GM23338 (cell line): ENCODE measurements at regions not wholly inside any gene's neighbourhood (a gene's known extent, or its start where the extent isn't known, plus 50 kb on each side); places are given as distances from the start of the nearest gene placed in this dataset.

ENCODE experiments used
- ATAC-seq: fragments of 200-7000 bp; cut with Tn5 transposase; 3 replicates; pipeline ENCODE4 v1.9.1; 2020
- DNase-seq: peaks from one replicate; pipeline ENCODE4 v3.0.0-alpha.2; 2015; ENCODE audit warnings: low spot score
- H2AFZ ChIP-seq: fragments of 200-600 bp; sonication (generic); 2 replicates; pipeline ENCODE4 v1.8.0; 2016; ENCODE audit warnings: antibody characterized with exemption, mild to moderate bottlenecking, moderate library complexity
- H3F3A ChIP-seq: fragments of 200-600 bp; sonication (generic); replicated peaks from 2 replicates; pipeline ENCODE4 v1.8.0; 2017; ENCODE audit warnings: antibody characterized with exemption, mixed run types, low read depth
- H3K27ac ChIP-seq: fragments of 200-600 bp; sonication (generic); 2 replicates; pipeline ENCODE4 v1.6.1; 2016; ENCODE audit warnings: low read depth
- H3K27me3 ChIP-seq: fragments of 200-600 bp; sonication (generic); 2 replicates; pipeline ENCODE4 v1.8.0; 2016; ENCODE audit warnings: mild to moderate bottlenecking, mixed run types, moderate library complexity; ENCODE audit not compliant: insufficient read depth
- H3K36me3 ChIP-seq: fragments of 200-600 bp; sonication (generic); 2 replicates; pipeline ENCODE4 v1.8.0; 2016; ENCODE audit warnings: mild to moderate bottlenecking; ENCODE audit not compliant: insufficient read depth
- H3K4me1 ChIP-seq: fragments of 200-600 bp; sonication (generic); 2 replicates; pipeline ENCODE4 v1.8.0; 2016; ENCODE audit warnings: mild to moderate bottlenecking, moderate library complexity; ENCODE audit not compliant: insufficient read depth
- H3K4me2 ChIP-seq: fragments of 200-600 bp; sonication (generic); 2 replicates; pipeline ENCODE4 v1.7.1; 2017; ENCODE audit warnings: mixed run types
- H3K4me3 ChIP-seq: fragments of 200-600 bp; sonication (generic); 2 replicates; pipeline ENCODE4 v1.6.1; 2016; ENCODE audit warnings: mixed run types
- H3K79me2 ChIP-seq: fragments of 200-600 bp; sonication (generic); replicated peaks from 2 replicates; pipeline ENCODE4 v1.8.0; 2017; ENCODE audit warnings: mild to moderate bottlenecking; ENCODE audit not compliant: insufficient read depth
- H3K9me2 ChIP-seq: fragments of 200-600 bp; sonication (generic); 2 replicates; pipeline ENCODE4 v1.8.0; 2017; ENCODE audit not compliant: insufficient read depth
- H4K20me1 ChIP-seq: fragments of 200-600 bp; sonication (generic); replicated peaks from 2 replicates; pipeline ENCODE4 v1.8.0; 2017; ENCODE audit warnings: mild to moderate bottlenecking; ENCODE audit not compliant: insufficient read depth
- H3K27ac Mint-ChIP-seq: 2 replicates; pipeline ENCODE4 v1.8.0; 2020; ENCODE audit warnings: inconsistent platforms, mild to moderate bottlenecking, moderate library complexity, mixed read lengths
- H3K27me3 Mint-ChIP-seq: 3 replicates; pipeline ENCODE4 v1.8.0; 2022; ENCODE audit warnings: low read depth, mild to moderate bottlenecking, moderate library complexity, mixed read lengths, inconsistent platforms; ENCODE audit not compliant: insufficient read depth, poor library complexity
- H3K36me3 Mint-ChIP-seq: 3 replicates; pipeline ENCODE4 v1.8.0; 2021; ENCODE audit warnings: low read depth, mild to moderate bottlenecking, inconsistent platforms, moderate library complexity, mixed read lengths
- H3K4me1 Mint-ChIP-seq: 3 replicates; pipeline ENCODE4 v1.8.0; 2020; ENCODE audit warnings: mild to moderate bottlenecking, inconsistent platforms, mixed read lengths
- H3K4me3 Mint-ChIP-seq: 3 replicates; pipeline ENCODE4 v1.8.0; 2021; ENCODE audit warnings: moderate library complexity, mild to moderate bottlenecking, inconsistent platforms, mixed read lengths
- H3K9me3 Mint-ChIP-seq: 3 replicates; pipeline ENCODE4 v1.8.0; 2020; ENCODE audit warnings: moderate library complexity, mild to moderate bottlenecking, inconsistent platforms, mixed read lengths
- CREB1 ChIP-seq: fragments of 250-450 bp; sonication (Bioruptor Pico); IDR thresholded peaks from 2 replicates; pipeline ENCODE4 v1.5.0; 2020; ENCODE audit warnings: low read depth, mild to moderate bottlenecking, moderate library complexity
- ETS1 ChIP-seq: IDR thresholded peaks from 2 replicates; pipeline ENCODE4 v1.6.1; 2016; ENCODE audit warnings: antibody characterized with exemption
- EZH2 ChIP-seq: fragments of 200-600 bp; sonication (generic); IDR thresholded peaks from one replicate; pipeline ENCODE4 v1.8.0; 2017; ENCODE audit warnings: antibody characterized with exemption, mild to moderate bottlenecking, low read depth; ENCODE audit not compliant: unreplicated experiment
- EZH2phosphoT487 ChIP-seq: fragments of 200-600 bp; sonication (generic); IDR thresholded peaks from one replicate; pipeline ENCODE4 v1.8.1; 2018; ENCODE audit warnings: antibody characterized with exemption; ENCODE audit not compliant: unreplicated experiment
- JUNB ChIP-seq: IDR thresholded peaks from one replicate; pipeline ENCODE4 v1.6.1; 2016; ENCODE audit warnings: antibody characterized with exemption; ENCODE audit not compliant: unreplicated experiment
- NANOG ChIP-seq: IDR thresholded peaks from 2 replicates; pipeline ENCODE4 v1.6.1; 2016; ENCODE audit warnings: antibody characterized with exemption, borderline replicate concordance
- POLR2AphosphoS5 ChIP-seq: IDR thresholded peaks from 2 replicates; pipeline ENCODE4 v1.6.1; 2016; ENCODE audit warnings: antibody characterized with exemption, low read depth
- STAT1 ChIP-seq: IDR thresholded peaks from one replicate; pipeline ENCODE4 v1.6.1; 2016; ENCODE audit warnings: antibody characterized with exemption; ENCODE audit not compliant: unreplicated experiment
- ZNF114 ChIP-seq: fragments of 250-450 bp; sonication (Bioruptor Pico); IDR thresholded peaks from 2 replicates; pipeline ENCODE4 v1.5.0; 2020; ENCODE audit warnings: mild to moderate bottlenecking, moderate library complexity
- ZNF331 ChIP-seq: fragments of 250-450 bp; sonication (Bioruptor Pico); IDR thresholded peaks from 2 replicates; pipeline ENCODE4 v1.5.0; 2020; ENCODE audit warnings: low read depth, mild to moderate bottlenecking, moderate library complexity
- ZNF462 ChIP-seq: fragments of 250-450 bp; sonication (Bioruptor Pico); IDR thresholded peaks from 2 replicates; pipeline ENCODE4 v1.5.0; 2020; ENCODE audit warnings: mild to moderate bottlenecking, moderate library complexity
- TF ChIP-seq, protein P1 (sequence below): IDR thresholded peaks from one replicate; pipeline ENCODE4 v1.6.1; 2018; ENCODE audit warnings: antibody characterized with exemption; ENCODE audit not compliant: unreplicated experiment
- TF ChIP-seq, protein P2 (sequence below), 2 experiments: fragments of 200-600 bp in 1 of 2; sonication (generic) in 1 of 2; conservative IDR thresholded peaks; 2 replicates each; pipeline versions ENCODE4 v1.5.1 to v1.6.1; 2016 to 2017; ENCODE audit warnings: antibody characterized with exemption in 2 of 2, low read depth in 2 of 2, mild to moderate bottlenecking in 2 of 2, moderate library complexity in 1 of 2

DNA sequence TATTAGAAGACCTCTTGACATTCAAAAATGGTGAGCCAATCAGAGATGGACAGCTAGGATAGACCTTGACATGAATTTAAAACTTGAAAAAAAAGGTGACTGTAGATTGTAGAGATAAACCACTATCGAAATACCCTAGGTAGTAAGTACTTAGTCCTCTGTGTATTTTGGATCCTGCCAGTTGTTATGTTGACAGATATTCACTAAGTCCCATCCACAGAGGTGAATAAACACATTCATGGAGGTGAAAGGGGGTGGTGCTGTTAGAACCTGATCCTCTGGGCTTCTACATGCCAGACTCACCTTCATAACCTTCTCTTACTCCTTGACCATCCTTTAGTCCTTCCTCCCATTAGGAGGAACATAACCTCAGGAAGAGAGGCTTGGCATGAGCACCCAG, 72.3 kb downstream of the OTX2 start:
- H3K36me3 ChIP-seq: no peaks in the 10 kb centered on the region
- H3K9me2 ChIP-seq: no peaks in the 10 kb centered on the region; the same call in 1 of the 2 replicates
- no peaks in the 10 kb centered on the region for H3K79me2 ChIP-seq
- peaks cover 20% of the 10 kb centered on the region for H3K4me1 ChIP-seq
- H2AFZ ChIP-seq: no peak overlapping the region
- no peak for ATAC-seq
- Mint-ChIP-seq H3K4me1 (peaks cover 26% of the 10 kb centered on the region), H3K27me3 (peaks cover 4% of the 10 kb centered on the region), H3K9me3 (no peaks in the 10 kb centered on the region), H3K4me3 (no peak overlapping the region), H3K27ac (no peak overlapping the region), H3K36me3 (no peaks in the 10 kb centered on the region)
- H3K4me3 ChIP-seq: no peak overlapping the region
- H3K27me3 ChIP-seq: peaks cover under 1% of the 10 kb centered on the region; the same call in 1 of the 2 replicates
- no peaks in the 10 kb centered on the region for H4K20me1 ChIP-seq
- TF ChIP-seq CREB1 (CRISPR knock-in tag) (no peak), POLR2AphosphoS5 (no peak), EZH2phosphoT487 (no peak), ZNF331 (CRISPR knock-in tag) (no peak), NANOG (no peak), ZNF462 (CRISPR knock-in tag) (no peak), ZNF114 (CRISPR knock-in tag) (no peak), JUNB (no peak), EZH2 (no peak), ETS1 (no peak), STAT1 (no peak)
- TF ChIP-seq, protein P1, sequence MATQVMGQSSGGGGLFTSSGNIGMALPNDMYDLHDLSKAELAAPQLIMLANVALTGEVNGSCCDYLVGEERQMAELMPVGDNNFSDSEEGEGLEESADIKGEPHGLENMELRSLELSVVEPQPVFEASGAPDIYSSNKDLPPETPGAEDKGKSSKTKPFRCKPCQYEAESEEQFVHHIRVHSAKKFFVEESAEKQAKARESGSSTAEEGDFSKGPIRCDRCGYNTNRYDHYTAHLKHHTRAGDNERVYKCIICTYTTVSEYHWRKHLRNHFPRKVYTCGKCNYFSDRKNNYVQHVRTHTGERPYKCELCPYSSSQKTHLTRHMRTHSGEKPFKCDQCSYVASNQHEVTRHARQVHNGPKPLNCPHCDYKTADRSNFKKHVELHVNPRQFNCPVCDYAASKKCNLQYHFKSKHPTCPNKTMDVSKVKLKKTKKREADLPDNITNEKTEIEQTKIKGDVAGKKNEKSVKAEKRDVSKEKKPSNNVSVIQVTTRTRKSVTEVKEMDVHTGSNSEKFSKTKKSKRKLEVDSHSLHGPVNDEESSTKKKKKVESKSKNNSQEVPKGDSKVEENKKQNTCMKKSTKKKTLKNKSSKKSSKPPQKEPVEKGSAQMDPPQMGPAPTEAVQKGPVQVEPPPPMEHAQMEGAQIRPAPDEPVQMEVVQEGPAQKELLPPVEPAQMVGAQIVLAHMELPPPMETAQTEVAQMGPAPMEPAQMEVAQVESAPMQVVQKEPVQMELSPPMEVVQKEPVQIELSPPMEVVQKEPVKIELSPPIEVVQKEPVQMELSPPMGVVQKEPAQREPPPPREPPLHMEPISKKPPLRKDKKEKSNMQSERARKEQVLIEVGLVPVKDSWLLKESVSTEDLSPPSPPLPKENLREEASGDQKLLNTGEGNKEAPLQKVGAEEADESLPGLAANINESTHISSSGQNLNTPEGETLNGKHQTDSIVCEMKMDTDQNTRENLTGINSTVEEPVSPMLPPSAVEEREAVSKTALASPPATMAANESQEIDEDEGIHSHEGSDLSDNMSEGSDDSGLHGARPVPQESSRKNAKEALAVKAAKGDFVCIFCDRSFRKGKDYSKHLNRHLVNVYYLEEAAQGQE: no peak
- TF ChIP-seq, protein P2, sequence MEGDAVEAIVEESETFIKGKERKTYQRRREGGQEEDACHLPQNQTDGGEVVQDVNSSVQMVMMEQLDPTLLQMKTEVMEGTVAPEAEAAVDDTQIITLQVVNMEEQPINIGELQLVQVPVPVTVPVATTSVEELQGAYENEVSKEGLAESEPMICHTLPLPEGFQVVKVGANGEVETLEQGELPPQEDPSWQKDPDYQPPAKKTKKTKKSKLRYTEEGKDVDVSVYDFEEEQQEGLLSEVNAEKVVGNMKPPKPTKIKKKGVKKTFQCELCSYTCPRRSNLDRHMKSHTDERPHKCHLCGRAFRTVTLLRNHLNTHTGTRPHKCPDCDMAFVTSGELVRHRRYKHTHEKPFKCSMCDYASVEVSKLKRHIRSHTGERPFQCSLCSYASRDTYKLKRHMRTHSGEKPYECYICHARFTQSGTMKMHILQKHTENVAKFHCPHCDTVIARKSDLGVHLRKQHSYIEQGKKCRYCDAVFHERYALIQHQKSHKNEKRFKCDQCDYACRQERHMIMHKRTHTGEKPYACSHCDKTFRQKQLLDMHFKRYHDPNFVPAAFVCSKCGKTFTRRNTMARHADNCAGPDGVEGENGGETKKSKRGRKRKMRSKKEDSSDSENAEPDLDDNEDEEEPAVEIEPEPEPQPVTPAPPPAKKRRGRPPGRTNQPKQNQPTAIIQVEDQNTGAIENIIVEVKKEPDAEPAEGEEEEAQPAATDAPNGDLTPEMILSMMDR (conservative IDR thresholded peaks at IDR 0.05; ENCODE audit: low read depth in 2 of 2): no peak
- H3K4me2 ChIP-seq: no peak overlapping the region
- H3F3A ChIP-seq: no peaks in the 10 kb centered on the region
- no peak overlapping the region for H3K27ac ChIP-seq
- DNase-seq: no peak
